Non-pigmented ciliary epithelial cell (primary cell): ENCODE measurements at regions not wholly inside any gene's neighbourhood (a gene's known extent, or its start where the extent isn't known, plus 50 kb on each side); places are given as distances from the start of the nearest gene placed in this dataset.
"Not testable (repeated sequence)": the region's sequence is repeated elsewhere in the genome, so short reads cannot be mapped to it uniquely, and the experiment has no call there.

Experiments
- DNase-seq: peaks from one replicate; pipeline ENCODE4 v3.0.0-alpha.2; 2010; ENCODE audit warnings: low read depth

- peak; percentile 30 for DNase-seq
Measured at GRCh38 chr17:77619851-77620250, 338.7 kb upstream of the TNRC6C start.

DNA sequence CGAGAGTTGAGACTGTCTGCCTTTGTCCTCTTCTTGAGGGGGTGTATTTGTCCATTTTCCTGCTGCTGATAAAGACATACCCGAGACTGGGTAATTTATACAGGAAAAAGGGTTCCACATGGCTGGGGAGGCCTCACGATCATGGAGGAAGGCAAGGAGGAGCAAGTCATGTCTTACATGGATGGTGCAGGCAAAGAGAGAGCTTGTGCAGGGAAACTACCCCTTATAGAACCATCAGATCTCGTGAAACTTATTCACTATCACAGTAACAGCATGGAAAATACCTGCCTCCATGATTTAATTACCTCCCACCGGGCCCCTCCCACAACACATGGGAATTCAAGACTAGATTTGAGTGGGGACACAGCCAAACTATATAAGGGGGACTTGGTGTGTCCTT lies 338.2 kb upstream of the TNRC6C start:
- no peak for DNase-seq

DNA sequence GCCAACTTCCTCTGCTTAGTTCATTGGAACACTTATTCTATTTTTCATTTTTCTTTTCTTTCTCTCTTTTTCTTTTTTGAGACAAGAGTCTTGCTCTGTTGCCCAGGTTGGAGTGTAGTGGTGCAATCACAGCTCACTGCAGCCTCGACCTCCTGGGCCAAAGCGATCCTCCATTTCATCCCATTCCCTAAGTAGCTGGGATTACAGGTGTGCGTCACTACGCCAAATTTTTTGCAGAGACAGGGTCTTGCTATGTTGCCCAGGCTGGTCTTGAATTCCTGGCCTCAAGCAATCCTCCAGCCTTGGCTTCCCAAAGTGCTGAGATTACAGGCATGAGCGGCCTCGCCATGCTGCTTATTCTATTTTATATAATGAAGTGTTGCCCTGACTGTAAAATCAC lies 336.4 kb upstream of the TNRC6C start:
- not testable (repeated sequence) for DNase-seq

DNA sequence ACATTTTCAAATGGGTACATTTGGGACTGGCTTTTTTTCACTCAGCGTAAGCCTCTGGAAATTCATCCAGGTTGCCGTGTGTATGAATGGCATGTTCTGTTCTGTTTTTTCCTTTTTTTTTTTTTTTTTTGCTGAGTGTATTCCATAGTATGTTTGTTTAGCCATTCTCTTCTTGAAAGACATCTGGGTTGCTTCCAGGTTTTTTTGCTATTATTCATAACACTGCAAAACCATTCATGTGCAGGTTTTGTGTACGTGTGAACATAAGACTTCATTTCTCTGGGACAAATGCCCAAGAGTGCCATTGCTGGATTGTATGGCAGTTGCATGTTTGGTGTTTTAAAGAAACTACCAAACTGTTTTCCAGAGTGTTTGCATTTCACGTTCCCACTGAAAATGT lies 335.9 kb upstream of the TNRC6C start:
- DNase-seq = no peak

GRCh38 chr17:77623321-77623720 lies 335.2 kb upstream of the TNRC6C start:
- not testable (repeated sequence) for DNase-seq

- no peak for DNase-seq
Measured at GRCh38 chr17:77628035-77628434, 330.5 kb upstream of the TNRC6C start.

DNA sequence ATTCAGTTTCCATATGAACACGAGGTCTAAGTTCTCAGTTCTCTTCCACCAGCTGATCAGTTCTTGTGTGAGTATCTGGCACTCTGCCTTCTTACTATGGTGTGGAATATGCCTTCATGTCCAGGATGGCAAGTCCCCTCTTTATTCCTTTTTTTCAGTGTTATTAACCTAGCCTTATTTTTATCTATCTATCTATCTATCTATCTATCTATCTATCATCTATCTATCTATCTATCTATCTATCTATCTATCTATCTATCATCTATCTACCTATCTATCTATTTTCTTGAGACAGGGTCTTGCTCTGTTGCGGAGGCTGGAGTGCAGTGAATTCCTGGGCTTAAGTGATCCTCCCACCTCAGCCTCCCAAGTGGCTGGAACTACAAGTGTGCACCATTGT lies 329.2 kb upstream of the TNRC6C start:
- DNase-seq = not testable (repeated sequence)

DNA sequence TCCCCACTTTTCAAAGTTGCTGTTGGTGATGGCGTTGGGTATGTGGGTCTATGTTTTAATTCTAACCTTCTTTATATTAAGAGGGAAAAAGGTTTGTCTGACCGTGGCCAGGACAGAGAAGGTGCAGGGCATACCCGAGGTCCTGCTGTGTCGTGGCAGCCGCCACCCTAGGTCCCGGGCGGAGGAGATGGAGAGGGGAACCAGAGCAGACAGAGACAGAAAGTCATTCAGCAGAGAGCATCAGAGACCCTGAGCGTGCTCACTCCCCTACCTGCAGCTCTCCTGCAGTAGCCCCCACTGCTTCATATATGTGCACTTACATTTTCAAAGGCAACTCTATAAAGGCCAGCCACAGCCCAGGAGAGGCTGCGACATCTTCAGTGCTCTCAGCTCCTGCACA lies 327.2 kb upstream of the TNRC6C start:
- no peak for DNase-seq

DNA sequence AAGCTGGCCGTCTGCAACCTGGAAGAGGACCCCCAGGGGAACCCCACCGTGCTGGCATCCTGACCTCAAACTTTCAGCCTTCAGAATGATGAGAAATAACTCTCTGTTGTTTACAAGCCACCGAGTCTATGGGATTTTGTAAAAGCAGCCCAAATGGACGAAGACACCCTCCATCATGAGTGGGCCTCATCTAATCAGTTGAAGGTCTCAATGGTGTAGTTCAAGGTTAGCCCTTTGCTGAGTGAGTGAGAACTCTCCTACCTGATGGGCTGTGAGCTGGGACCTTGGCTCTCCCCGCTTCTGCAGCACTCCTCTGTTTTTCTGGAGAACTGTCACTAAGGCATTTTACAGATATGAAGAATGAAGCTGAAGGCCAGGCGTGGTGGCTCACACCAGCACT lies 325.9 kb upstream of the TNRC6C start:
- DNase-seq = no peak

GRCh38 chr17:77634710-77635109 lies 323.8 kb upstream of the TNRC6C start:
- no peak for DNase-seq

GRCh38 chr17:77635176-77635575 lies 323.3 kb upstream of the TNRC6C start:
- no peak for DNase-seq

DNA sequence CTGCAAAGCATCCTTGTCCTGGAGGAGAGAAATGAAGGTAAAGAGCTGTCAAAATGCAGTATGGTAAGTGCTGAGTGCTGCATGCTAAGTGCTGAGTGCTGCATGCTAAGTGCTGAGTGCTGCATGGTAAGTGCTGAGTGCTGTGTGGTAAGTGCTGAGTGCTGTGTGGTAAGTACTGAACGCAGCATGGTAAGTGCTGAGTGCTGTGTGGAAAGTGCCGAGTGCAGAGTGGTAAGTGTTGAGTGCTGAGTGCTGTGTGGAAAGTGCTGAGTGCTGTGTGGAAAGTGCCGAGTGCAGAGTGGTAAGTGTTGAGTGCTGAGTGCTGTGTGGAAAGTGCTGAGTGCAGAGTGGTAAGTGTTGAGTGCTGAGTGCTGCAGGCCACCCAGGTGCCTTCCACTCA lies 322.7 kb upstream of the TNRC6C start:
- DNase-seq = not testable (repeated sequence)

DNA sequence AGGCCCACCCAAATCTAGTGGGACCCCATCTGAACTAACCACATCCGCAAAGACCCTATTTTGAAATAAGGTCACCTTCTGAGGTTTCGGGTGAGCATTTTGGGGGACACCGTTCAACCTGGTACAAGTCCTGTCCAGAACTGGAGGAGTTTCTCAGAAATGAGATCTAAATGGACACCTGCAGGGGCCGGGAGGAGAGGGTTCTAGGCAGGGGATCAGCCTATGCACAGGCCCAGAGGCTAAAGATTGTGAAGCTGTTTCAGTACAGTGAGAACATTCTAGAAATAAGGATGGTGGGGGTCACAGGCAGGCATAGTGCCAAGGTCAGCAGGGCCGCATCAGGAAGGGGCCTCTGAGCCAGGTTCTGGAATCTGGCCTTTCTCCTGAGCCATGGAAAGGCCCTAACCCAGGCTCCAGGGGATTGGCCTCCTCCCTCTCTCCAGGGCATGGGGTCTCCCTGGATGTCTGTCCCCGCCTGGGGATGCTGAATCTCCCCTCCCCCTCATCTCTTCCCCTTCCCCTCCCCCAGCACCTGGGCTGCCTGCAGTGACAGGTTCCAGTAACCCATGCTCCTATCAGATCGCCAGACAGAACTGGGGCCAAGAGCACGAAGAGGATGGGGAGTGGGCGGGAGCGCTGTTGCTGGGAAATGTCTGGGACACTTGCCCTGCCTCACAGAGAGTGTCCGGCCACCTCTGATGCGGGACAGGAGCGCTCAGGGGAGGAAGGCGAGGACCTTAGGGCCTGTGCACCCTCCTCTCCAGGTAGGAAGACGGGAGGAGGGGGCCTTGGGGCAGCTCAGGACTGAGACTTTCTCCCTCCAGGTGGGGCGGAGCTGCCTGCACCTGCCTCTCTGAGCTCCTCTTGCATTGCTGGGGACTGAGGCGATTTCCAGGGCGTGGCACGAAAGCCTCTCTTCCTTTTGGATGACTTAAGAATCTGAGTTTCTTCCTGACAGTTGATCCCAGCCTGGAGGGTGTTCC lies 321.4 kb upstream of the TNRC6C start:
- no peak for DNase-seq

DNA sequence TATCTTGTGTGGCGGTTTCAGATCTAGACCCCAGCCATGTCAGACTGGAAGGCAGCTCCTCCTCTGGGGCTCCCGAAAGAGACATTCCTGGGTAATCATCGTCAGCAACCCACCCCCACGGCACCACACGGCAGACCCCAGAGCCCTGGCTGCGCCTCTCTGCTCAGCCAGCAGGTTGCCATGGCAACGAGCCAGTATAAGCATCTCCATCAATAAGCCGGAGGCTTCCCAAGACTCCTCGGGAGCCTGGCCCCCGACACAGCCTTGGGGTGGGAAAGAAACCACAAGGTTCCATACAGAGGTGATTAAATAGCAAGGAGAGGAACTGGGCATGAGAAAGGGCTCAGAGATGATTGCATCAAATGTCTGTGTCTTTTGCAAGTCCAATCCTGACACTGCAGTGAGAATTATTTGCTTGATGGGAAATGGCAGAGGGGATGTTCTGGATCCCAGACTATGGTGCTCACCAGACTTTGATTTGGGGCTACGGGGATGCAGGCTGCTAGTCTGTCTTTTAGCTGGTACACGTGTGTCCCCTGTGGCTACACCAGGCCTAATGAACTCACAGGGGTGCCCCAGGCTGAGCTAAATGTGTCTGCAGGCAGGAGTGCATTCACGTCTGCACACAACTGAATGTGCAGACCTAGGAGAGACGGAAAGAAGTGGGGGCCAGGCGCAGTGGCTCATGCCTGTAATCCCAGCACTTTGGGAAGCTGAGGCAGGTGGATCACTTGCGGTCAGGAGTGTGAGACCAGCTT lies 320.5 kb upstream of the TNRC6C start:
- DNase-seq = no peak

DNA sequence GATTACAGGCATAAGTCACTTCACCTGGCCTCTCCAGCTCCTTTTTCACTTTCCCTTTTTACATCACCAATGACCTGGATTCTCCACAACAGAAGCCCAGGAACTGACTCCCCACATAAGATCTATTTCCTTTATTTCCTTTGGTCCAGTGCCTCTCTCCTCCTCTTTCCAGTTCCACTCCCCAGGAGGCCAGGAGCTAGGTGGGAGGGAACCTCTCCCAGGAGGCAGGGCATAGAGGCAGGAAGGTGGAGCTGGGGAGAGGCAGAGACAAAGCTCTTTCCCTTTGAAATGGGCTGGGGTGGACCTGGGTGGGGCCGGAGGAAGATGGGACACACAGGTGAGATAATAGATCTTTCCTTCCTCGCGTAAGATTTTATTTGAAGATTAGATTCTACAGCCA lies 318.3 kb upstream of the TNRC6C start:
- DNase-seq = no peak

DNA sequence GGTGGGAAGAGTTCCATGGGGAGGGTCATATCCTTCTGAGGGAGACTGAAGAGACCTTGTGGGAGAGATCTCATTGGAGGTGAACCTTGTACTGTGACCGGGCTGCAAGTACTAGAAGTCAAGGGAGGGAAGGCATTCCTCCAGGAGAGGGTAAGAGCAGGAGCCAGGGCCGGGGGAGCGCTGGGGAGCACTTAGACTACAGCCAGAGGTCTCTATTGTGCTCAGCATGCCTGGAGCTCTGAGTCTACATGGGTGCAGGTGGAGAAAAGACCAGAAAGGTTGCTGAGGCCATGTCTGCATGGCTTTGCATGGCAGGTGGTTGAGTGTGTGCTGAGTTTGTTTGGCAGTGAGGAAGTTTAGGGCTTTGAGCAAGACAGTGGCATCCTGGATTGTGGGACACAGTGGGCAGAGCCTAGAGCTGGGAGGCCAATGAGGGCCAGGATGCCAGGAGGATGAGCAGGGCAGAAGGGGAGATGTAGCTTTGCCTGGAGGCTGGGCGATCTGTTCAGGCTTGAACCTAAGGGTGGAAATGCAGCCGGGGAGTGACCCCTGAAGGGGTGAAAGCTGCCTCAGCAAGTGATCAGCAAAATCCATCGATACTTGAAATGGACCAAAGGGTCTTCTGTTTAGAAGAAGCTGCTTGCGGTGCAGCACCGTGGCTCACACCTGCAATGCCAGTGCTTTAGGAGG lies 317.4 kb upstream of the TNRC6C start:
- DNase-seq = no peak

GRCh38 chr17:77641718-77642117 lies 316.8 kb upstream of the TNRC6C start:
- no peak for DNase-seq

DNA sequence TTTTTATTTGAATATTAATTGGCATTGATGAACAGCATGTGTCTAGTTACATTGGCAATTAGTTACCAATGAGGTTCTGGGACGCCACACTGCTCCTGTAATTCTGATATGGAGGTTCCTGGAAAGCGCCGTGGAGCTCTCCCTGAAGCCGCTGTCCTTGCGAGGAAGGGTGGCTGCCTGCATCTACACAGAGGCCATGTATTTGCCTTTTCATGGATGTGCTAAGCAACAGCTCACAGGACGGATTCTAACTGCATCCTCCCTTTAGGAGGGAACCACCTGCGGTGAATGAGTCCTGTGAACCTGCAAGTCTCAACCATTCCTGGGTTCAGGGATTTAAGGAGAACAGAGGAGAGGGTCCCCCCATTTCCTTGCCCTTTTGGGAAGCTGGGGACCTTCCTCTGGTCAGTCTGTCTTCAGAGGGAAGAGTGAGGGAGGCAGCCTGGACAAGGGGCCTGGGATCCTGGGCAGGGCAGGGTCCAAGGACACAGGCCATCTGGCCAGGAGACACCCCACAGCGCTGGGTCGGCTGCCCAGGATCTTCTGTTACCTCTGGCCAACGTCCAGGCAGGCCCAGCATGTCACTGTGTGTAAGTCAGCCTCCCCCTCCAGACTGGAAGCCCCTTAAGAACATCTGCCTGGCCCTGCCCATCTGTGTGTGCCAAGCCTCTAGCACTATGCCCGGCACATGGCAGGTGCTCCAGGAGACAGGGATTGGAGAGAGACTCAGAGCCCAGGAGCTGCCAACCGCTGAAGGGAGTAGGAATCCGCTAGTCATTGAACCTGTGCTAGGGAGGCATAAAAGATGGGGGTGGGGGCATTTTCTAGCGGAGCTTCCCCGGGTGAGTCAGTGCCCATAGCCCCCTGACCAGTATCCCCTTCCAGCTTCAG lies 314.1 kb upstream of the TNRC6C start:
- DNase-seq = no peak

DNA sequence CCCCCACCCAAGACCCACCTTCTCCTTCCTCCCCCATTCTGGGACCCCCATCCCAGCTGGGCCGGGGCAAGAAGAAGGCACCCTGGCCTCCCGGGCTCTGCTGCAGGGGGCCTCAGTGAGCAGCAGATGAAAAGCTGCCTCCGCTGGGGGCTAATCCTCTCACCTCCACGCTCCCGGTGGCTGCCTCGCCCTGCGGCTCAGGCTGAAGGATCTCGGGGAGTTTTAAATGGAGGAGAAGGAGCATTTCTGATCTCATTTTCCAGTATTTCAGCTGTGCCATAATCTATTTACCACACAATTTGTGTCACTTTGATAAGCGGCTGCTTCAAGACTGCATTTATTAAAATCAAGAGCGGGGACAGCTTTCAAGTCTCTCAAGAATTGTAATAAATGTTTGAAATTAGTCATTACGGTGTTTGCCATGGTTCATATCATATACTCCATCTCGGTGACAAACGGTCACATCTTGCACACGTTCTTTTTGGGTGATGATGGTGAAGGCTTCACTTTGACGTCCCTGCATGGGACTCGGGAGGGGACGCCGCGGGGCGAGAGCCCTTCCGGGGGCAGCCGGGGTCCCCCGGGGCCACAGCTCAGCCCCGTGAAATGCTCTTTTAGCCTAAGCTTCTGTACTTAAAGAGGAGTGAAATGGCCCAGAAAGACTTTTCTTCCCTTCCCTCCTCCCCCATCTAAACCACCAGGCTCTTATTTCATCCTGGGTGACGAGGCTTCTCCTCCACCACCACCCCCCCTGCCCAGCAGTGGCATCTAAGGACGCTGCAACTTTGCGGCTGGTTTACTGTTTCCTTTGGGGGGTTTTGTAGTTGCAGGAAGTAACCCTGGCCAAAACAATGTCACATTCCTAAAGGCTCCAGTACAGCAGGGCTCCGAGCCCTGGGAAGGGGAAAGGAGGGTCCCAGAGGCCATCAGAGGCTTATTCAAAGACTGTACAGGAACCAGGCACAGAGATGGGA lies 313.1 kb upstream of the TNRC6C start:
- no peak for DNase-seq

DNA sequence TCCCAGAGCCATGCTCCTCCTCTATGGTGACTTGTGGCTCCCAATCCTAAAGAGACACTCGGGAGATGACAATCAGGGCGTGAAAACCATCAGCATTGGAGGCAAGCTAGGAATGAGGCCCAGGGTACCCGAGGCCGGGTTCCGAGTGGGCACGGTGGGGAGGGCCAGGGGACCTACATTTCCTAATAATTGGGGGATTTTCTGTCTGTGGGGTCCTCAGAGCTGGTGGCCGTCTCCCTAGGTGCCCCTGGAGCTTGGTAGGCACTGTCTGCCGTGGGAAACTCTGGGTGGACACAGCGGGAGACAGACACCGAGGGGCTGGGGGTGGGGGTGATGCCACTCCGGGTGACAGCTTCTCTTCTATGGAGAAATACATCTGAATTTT lies 312.5 kb upstream of the TNRC6C start:
- no peak for DNase-seq
